H9 (cell line): ENCODE measurements at regions not wholly inside any gene's neighbourhood (a gene's known extent, or its start where the extent isn't known, plus 50 kb on each side); places are given as distances from the start of the nearest gene placed in this dataset.

Experiments
- DNase-seq: peaks from one replicate; pipeline ENCODE4 v3.0.0-alpha.2; 2017
- H2AFZ ChIP-seq: one replicate; pipeline ENCODE4 v1.6.1; 2013; ENCODE audit warnings: mild to moderate bottlenecking, low read length, control low read depth, moderate library complexity
- H2AK5ac ChIP-seq: 2 replicates; pipeline ENCODE4 v1.6.1; 2013; ENCODE audit warnings: low read length, control low read depth, mixed read lengths; ENCODE audit not compliant: insufficient read length
- H2BK120ac ChIP-seq: one replicate; pipeline ENCODE4 v1.6.1; 2013; ENCODE audit warnings: low read depth, mild to moderate bottlenecking, low read length, control low read depth, inconsistent platforms; ENCODE audit not compliant: poor library complexity, severe bottlenecking
- H2BK12ac ChIP-seq: 2 replicates; pipeline ENCODE4 v1.6.1; 2013; ENCODE audit warnings: low read length, control low read depth, mixed read lengths, low read depth; ENCODE audit not compliant: insufficient read length
- H2BK15ac ChIP-seq: 2 replicates; pipeline ENCODE4 v1.6.1; 2013; ENCODE audit warnings: low read depth, low read length, control low read depth
- H2BK20ac ChIP-seq: one replicate; pipeline ENCODE4 v1.6.1; 2013; ENCODE audit warnings: low read depth, mild to moderate bottlenecking, low read length, control low read depth, inconsistent platforms; ENCODE audit not compliant: poor library complexity, severe bottlenecking
- H2BK5ac ChIP-seq: 2 replicates; pipeline ENCODE4 v1.6.1; 2013; ENCODE audit warnings: low read length, control low read depth, mixed read lengths; ENCODE audit not compliant: insufficient read length
- H3K14ac ChIP-seq: 2 replicates; pipeline ENCODE4 v1.6.1; 2013; ENCODE audit warnings: low read length, control low read depth; ENCODE audit not compliant: insufficient read depth
- H3K18ac ChIP-seq: 2 replicates; pipeline ENCODE4 v1.6.1; 2013; ENCODE audit warnings: low read depth, mild to moderate bottlenecking, mixed read lengths, low read length, control low read depth; ENCODE audit not compliant: insufficient read length
- H3K23ac ChIP-seq: 2 replicates; pipeline ENCODE4 v1.6.1; 2013; ENCODE audit warnings: low read length, control low read depth, mixed read lengths, low read depth; ENCODE audit not compliant: insufficient read length
- H3K23me2 ChIP-seq: 2 replicates; pipeline ENCODE4 v1.6.1; 2013; ENCODE audit warnings: low read depth, mild to moderate bottlenecking, mixed read lengths, low read length, control low read depth; ENCODE audit not compliant: insufficient read length, poor library complexity, severe bottlenecking
- H3K27ac ChIP-seq: 2 replicates; pipeline ENCODE4 v1.5.1; 2013; ENCODE audit warnings: low read length, control low read depth, mixed read lengths, low read depth; ENCODE audit not compliant: insufficient read length
- H3K27me3 ChIP-seq: 2 replicates; pipeline ENCODE4 v1.6.1; 2013; ENCODE audit warnings: low read length, control low read depth, inconsistent platforms; ENCODE audit not compliant: insufficient read depth
- H3K4ac ChIP-seq: 2 replicates; pipeline ENCODE4 v1.6.1; 2013; ENCODE audit warnings: low read depth, mild to moderate bottlenecking, control low read depth, inconsistent platforms, low read length, moderate library complexity
- H3K4me1 ChIP-seq: 2 replicates; pipeline ENCODE4 v1.6.1; 2013; ENCODE audit warnings: low read length, control low read depth, inconsistent platforms; ENCODE audit not compliant: insufficient read depth
- H3K4me2 ChIP-seq: 2 replicates; pipeline ENCODE4 v1.6.1; 2013; ENCODE audit warnings: low read length, control low read depth, mixed read lengths; ENCODE audit not compliant: insufficient read length, insufficient read depth
- H3K56ac ChIP-seq: 2 replicates; pipeline ENCODE4 v1.6.1; 2013; ENCODE audit warnings: low read depth, mild to moderate bottlenecking, mixed read lengths, low read length, control low read depth; ENCODE audit not compliant: insufficient read length
- H3K79me1 ChIP-seq: 2 replicates; pipeline ENCODE4 v1.6.1; 2013; ENCODE audit warnings: low read depth, mild to moderate bottlenecking, moderate library complexity, low read length, control low read depth, inconsistent platforms; ENCODE audit not compliant: insufficient read depth, poor library complexity, severe bottlenecking
- H3K79me2 ChIP-seq: 2 replicates; pipeline ENCODE4 v1.6.1; 2013; ENCODE audit warnings: low read length, control low read depth, inconsistent platforms; ENCODE audit not compliant: insufficient read depth
- H3K9ac ChIP-seq: 2 replicates; pipeline ENCODE4 v1.6.1; 2013; ENCODE audit warnings: low read length, control low read depth, mixed read lengths; ENCODE audit not compliant: insufficient read length; ENCODE audit errors: extremely low read depth
- H3K9me3 ChIP-seq: one replicate; pipeline ENCODE4 v1.6.1; 2013; ENCODE audit warnings: low read depth, low read length, inconsistent platforms; ENCODE audit not compliant: control insufficient read depth
- H3T11ph ChIP-seq: one replicate; pipeline ENCODE4 v1.6.1; 2013; ENCODE audit warnings: mild to moderate bottlenecking, low read length, control low read depth, inconsistent platforms
- H4K20me1 ChIP-seq: one replicate; pipeline ENCODE4 v1.6.1; 2013; ENCODE audit not compliant: control insufficient read depth, insufficient read length, insufficient read depth
- H4K5ac ChIP-seq: 2 replicates; pipeline ENCODE4 v1.6.1; 2013; ENCODE audit warnings: low read depth, mild to moderate bottlenecking, mixed read lengths, low read length, control low read depth; ENCODE audit not compliant: insufficient read length
- H4K8ac ChIP-seq: replicated peaks from 2 replicates; pipeline ENCODE4 v1.6.1; 2013; ENCODE audit warnings: low read length, control low read depth, mixed read lengths, low read depth; ENCODE audit not compliant: insufficient read length
- H4K91ac ChIP-seq: 2 replicates; pipeline ENCODE4 v1.6.1; 2013; ENCODE audit warnings: low read depth, mild to moderate bottlenecking, moderate library complexity, mixed read lengths, low read length, control low read depth; ENCODE audit not compliant: insufficient read length
- H3K27ac Mint-ChIP-seq, 3 experiments: 2 replicates in 2 of 3; 3 replicates in 1 of 3; pipeline ENCODE4 v1.8.0; 2020 to 2021; ENCODE audit warnings: mixed read lengths in 3 of 3, mild to moderate bottlenecking in 1 of 3, moderate library complexity in 1 of 3
- H3K27me3 Mint-ChIP-seq: 2 replicates; pipeline ENCODE4 v1.8.0; 2021; ENCODE audit warnings: low read depth, mild to moderate bottlenecking, moderate library complexity, mixed read lengths
- H3K36me3 Mint-ChIP-seq, 3 experiments: 2 replicates in 2 of 3; 3 replicates in 1 of 3; pipeline ENCODE4 v1.8.0; 2020 to 2021; ENCODE audit warnings: low read depth in 3 of 3, mixed read lengths in 3 of 3; ENCODE audit not compliant: insufficient read depth in 1 of 3
- H3K4me1 Mint-ChIP-seq, 2 experiments: 2 replicates each; pipeline ENCODE4 v1.8.0; 2020; ENCODE audit warnings: mixed read lengths in 2 of 2
- H3K4me3 Mint-ChIP-seq, 2 experiments: 2 replicates in 1 of 2; 3 replicates in 1 of 2; pipeline ENCODE4 v1.8.0; 2020 to 2021; ENCODE audit warnings: mild to moderate bottlenecking in 2 of 2, mixed read lengths in 2 of 2, moderate library complexity in 1 of 2
- H3K9me3 Mint-ChIP-seq, 2 experiments: 2 replicates in 1 of 2; 3 replicates in 1 of 2; pipeline ENCODE4 v1.8.0; 2020; ENCODE audit warnings: mild to moderate bottlenecking in 2 of 2, mixed read lengths in 2 of 2, moderate library complexity in 1 of 2
- CTCF ChIP-seq: fragments of 200-600 bp; sonication (generic); conservative IDR thresholded peaks from 3 replicates; pipeline ENCODE4 v1.8.0; 2021; ENCODE audit warnings: antibody characterized with exemption, mild to moderate bottlenecking
- WGBS: extraction: QIAGEN DNeasy Blood & Tissue Kit; methylation state at CpG from one replicate; pipeline ENCODE4 v1.1.7; 2013; ENCODE audit warnings: missing lambda C conversion rate, low lambda C conversion rate, mixed read lengths; ENCODE audit not compliant: insufficient read length; ENCODE audit errors: extremely low coverage; 5-methylcytosine and 5-hydroxymethylcytosine counted together

- no peak overlapping the region for H3K27ac ChIP-seq
- H3K4ac ChIP-seq = no peak overlapping the region
- no peaks in the 10 kb centered on the region for H3K27me3 Mint-ChIP-seq
- H3K27ac Mint-ChIP-seq = no peak overlapping the region
- H3K36me3 Mint-ChIP-seq = peaks cover 3 to 11% (median 5%) of the 10 kb centered on the region in 3 experiments; a peak in 5 of 7 replicates
- H2AK5ac ChIP-seq = no peak overlapping the region
- H3K4me1 Mint-ChIP-seq = no peaks in the 10 kb centered on the region
- H3K79me2 ChIP-seq = no peaks in the 10 kb centered on the region
- no peak overlapping the region for H4K8ac ChIP-seq
- no peak overlapping the region for H3K9ac ChIP-seq
- H3T11ph ChIP-seq = no peak overlapping the region
- no peaks in the 10 kb centered on the region for H3K79me1 ChIP-seq
- H3K4me1 ChIP-seq = no peaks in the 10 kb centered on the region
- H3K9me3 ChIP-seq = no peaks in the 10 kb centered on the region
- H3K4me2 ChIP-seq = no peak overlapping the region
- no peak overlapping the region for H3K18ac ChIP-seq
- H2BK15ac ChIP-seq = no peak overlapping the region
- WGBS = no CpG with 5 or more reads among the region's 6 CpGs
- peaks cover 6 to 11% of the 10 kb centered on the region in 2 experiments; a peak in 4 of 5 replicates for H3K9me3 Mint-ChIP-seq
- no peak overlapping the region for H3K56ac ChIP-seq
- no peak overlapping the region for H4K91ac ChIP-seq
- no peaks in the 10 kb centered on the region for H3K27me3 ChIP-seq
- no peak overlapping the region for H2BK5ac ChIP-seq
- H2BK20ac ChIP-seq = no peak overlapping the region
- H2BK120ac ChIP-seq = no peak overlapping the region
- no peak for TF ChIP-seq CTCF
- H3K14ac ChIP-seq = no peak overlapping the region
- H2BK12ac ChIP-seq = no peak overlapping the region
- no peak for DNase-seq
- H3K23ac ChIP-seq = no peak overlapping the region
- H4K20me1 ChIP-seq = no peaks in the 10 kb centered on the region
- H3K23me2 ChIP-seq = no peaks in the 10 kb centered on the region
- no peak overlapping the region for H2AFZ ChIP-seq
- no peak overlapping the region for H3K4me3 Mint-ChIP-seq
- no peak overlapping the region for H4K5ac ChIP-seq
These were observed 819.3 kb upstream of the CELF2 start for GRCh38 chr10:10198363-10198762.
